Thymus (tissue), 11 donors: ENCODE measurements at regions not wholly inside any gene's neighbourhood (a gene's known extent, or its start where the extent isn't known, plus 50 kb on each side); places are given as distances from the start of the nearest gene placed in this dataset.

ENCODE experiments used
- DNase-seq, 9 donors: peaks; one replicate each; pipeline ENCODE4 v3.0.0-alpha.2; 2013; ENCODE audit warnings: low spot score in 9 of 9, low read depth in 6 of 9, missing footprints in 1 of 9
- H3K27ac ChIP-seq, 2 donors: one replicate each; pipeline ENCODE4 v1.5.1; 2013; ENCODE audit warnings: control low read depth in 1 of 2, low read depth in 1 of 2, low read length in 1 of 2, mild to moderate bottlenecking in 1 of 2, moderate library complexity in 1 of 2
- H3K27me3 ChIP-seq, 2 donors: one replicate each; pipeline ENCODE4 v1.5.1; 2013; ENCODE audit warnings: low read length in 1 of 2; ENCODE audit not compliant: control insufficient read depth in 2 of 2, insufficient read depth in 1 of 2
- H3K36me3 ChIP-seq, 2 donors: one replicate each; pipeline ENCODE4 v1.5.1; 2013; ENCODE audit warnings: low read length in 1 of 2, mild to moderate bottlenecking in 1 of 2, moderate library complexity in 1 of 2; ENCODE audit not compliant: control insufficient read depth in 2 of 2, insufficient read depth in 2 of 2
- H3K4me1 ChIP-seq, 2 donors: one replicate each; pipeline ENCODE4 v1.5.1; 2013; ENCODE audit warnings: low read length in 2 of 2; ENCODE audit not compliant: control insufficient read depth in 2 of 2, insufficient read depth in 2 of 2
- H3K4me3 ChIP-seq, 2 donors: one replicate each; pipeline ENCODE4 v1.5.1; 2013; ENCODE audit warnings: low read length in 2 of 2, control low read depth in 1 of 2, mild to moderate bottlenecking in 1 of 2
- H3K9me3 ChIP-seq, 2 donors: one replicate each; pipeline ENCODE4 v1.5.1; 2013; ENCODE audit warnings: low read length in 1 of 2, mild to moderate bottlenecking in 1 of 2; ENCODE audit not compliant: control insufficient read depth in 2 of 2, insufficient read depth in 1 of 2
- WGBS: extraction: QIAGEN DNeasy Blood & Tissue Kit; methylation state at CpG from one replicate; pipeline ENCODE4 v1.1.7; 2013; 5-methylcytosine and 5-hydroxymethylcytosine counted together
- donor health status: healthy.

- peaks cover 4 to 7% of the 10 kb centered on the region in 2 donors for H3K4me1 ChIP-seq
- WGBS, result 60% methylated on average over 1 of the region's 1 CpG
- H3K36me3 ChIP-seq, result no peaks in the 10 kb centered on the region
- H3K27ac ChIP-seq, result no peak overlapping the region
- no peaks in the 10 kb centered on the region for H3K9me3 ChIP-seq
- H3K27me3 ChIP-seq, result no peaks in the 10 kb centered on the region
- no peak for DNase-seq
- no peak overlapping the region for H3K4me3 ChIP-seq
Measured at GRCh38 chr1:229220163-229220846, 50.6 kb upstream of the RAB4A start.

- Histone ChIP-seq H3K27ac (no peak overlapping the region), H3K4me3 (no peak overlapping the region), H3K36me3 (no peaks in the 10 kb centered on the region), H3K4me1 (peaks cover 4 to 7% of the 10 kb centered on the region in 2 donors), H3K27me3 (no peaks in the 10 kb centered on the region), H3K9me3 (no peaks in the 10 kb centered on the region)
- WGBS, result 90% methylated on average over 7 of the region's 7 CpGs
- no peak for DNase-seq
Measured at GRCh38 chr1:229221106-229222019, 49.5 kb upstream of the RAB4A start.
